Neutrophil (primary cell): ENCODE measurements at regions not wholly inside any gene's neighbourhood (a gene's known extent, or its start where the extent isn't known, plus 50 kb on each side); places are given as distances from the start of the nearest gene placed in this dataset.

Experiments used
- H3K27ac ChIP-seq: fragments of 200-600 bp; sonication (generic); 2 replicates; pipeline ENCODE4 v1.5.1; 2016; ENCODE audit warnings: mild to moderate bottlenecking, moderate library complexity
- H3K27me3 ChIP-seq: fragments of 200-600 bp; sonication (generic); 2 replicates; pipeline ENCODE4 v1.6.0; 2016; ENCODE audit warnings: mild to moderate bottlenecking
- H3K36me3 ChIP-seq: fragments of 200-600 bp; sonication (generic); 2 replicates; pipeline ENCODE4 v1.5.1; 2017
- H3K4me1 ChIP-seq, 2 experiments: fragments of 200-600 bp in 1 of 2; sonication (generic) in 1 of 2; 1 replicate in 1 of 2; 2 replicates in 1 of 2; pipeline versions ENCODE4 v1.5.1 to v1.6.1; 2013 to 2016; ENCODE audit warnings: low read depth in 1 of 2, low read length in 1 of 2, mild to moderate bottlenecking in 1 of 2, moderate library complexity in 1 of 2; ENCODE audit not compliant: control insufficient read depth in 1 of 2, insufficient read depth in 1 of 2
- H3K4me3 ChIP-seq, 2 experiments: fragments of 200-600 bp in 1 of 2; sonication (generic) in 1 of 2; 1 replicate in 1 of 2; 2 replicates in 1 of 2; pipeline ENCODE4 v1.5.1; 2013 to 2016; ENCODE audit warnings: low read depth in 1 of 2, low read length in 1 of 2, mild to moderate bottlenecking in 1 of 2, moderate library complexity in 1 of 2
- H3K9me3 ChIP-seq: fragments of 200-600 bp; sonication (generic); 2 replicates; pipeline ENCODE4 v1.5.1; 2016
- TF ChIP-seq, protein P1 (sequence below): fragments of 200-600 bp; sonication (generic); IDR thresholded peaks from 2 replicates; pipeline ENCODE4 v1.5.1; 2016; ENCODE audit warnings: antibody characterized with exemption

DNA sequence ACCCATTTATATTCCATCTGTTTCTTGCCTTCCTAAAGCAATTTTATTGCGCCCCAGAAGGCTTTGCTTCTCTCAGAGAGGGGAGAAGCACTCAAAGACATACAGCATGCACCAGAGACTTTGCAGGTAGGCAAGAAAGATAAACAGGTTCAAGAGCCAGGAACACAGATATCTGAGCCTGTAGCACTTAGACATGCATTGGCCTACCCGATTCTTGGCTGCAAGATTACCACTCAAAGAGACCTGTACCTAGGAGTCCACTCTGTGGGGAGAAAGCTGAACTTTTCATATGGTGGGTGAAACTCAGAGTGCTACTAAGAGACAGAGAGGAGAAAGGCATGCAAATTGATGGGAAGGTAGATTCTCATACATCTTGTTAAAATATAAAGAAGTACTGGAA is 609.4 kb upstream of the PKN2 start:
- no peaks in the 10 kb centered on the region for H3K36me3 ChIP-seq
- TF ChIP-seq, protein P1, sequence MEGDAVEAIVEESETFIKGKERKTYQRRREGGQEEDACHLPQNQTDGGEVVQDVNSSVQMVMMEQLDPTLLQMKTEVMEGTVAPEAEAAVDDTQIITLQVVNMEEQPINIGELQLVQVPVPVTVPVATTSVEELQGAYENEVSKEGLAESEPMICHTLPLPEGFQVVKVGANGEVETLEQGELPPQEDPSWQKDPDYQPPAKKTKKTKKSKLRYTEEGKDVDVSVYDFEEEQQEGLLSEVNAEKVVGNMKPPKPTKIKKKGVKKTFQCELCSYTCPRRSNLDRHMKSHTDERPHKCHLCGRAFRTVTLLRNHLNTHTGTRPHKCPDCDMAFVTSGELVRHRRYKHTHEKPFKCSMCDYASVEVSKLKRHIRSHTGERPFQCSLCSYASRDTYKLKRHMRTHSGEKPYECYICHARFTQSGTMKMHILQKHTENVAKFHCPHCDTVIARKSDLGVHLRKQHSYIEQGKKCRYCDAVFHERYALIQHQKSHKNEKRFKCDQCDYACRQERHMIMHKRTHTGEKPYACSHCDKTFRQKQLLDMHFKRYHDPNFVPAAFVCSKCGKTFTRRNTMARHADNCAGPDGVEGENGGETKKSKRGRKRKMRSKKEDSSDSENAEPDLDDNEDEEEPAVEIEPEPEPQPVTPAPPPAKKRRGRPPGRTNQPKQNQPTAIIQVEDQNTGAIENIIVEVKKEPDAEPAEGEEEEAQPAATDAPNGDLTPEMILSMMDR = no peak
- no peaks in the 10 kb centered on the region for H3K27me3 ChIP-seq
- H3K4me3 ChIP-seq = no peak overlapping the region
- no peaks in the 10 kb centered on the region for H3K4me1 ChIP-seq
- no peak overlapping the region for H3K27ac ChIP-seq
- no peaks in the 10 kb centered on the region for H3K9me3 ChIP-seq

DNA sequence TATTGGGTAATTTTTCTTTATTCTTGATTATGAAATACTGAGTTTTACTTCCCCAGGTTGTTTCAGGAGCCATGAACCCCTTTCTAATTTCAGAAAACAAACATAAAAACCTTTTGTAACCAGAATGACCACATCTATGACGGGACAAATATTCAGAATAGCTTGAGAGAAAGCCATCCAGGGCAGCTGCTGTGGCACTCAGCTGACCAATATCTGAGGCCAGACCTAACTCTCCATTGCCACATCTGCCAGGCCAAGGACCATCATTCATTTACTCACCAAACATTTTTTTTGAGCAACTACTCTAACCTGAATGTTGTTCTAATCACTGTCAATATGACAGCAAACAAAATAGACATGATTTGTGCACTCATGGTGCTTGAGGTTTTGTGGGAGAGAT is 608.3 kb upstream of the PKN2 start:
- H3K9me3 ChIP-seq = no peaks in the 10 kb centered on the region
- TF ChIP-seq, protein P1 = no peak
- H3K36me3 ChIP-seq = no peaks in the 10 kb centered on the region
- H3K4me1 ChIP-seq = no peaks in the 10 kb centered on the region
- no peak overlapping the region for H3K27ac ChIP-seq
- H3K4me3 ChIP-seq = no peak overlapping the region
- no peaks in the 10 kb centered on the region for H3K27me3 ChIP-seq

DNA sequence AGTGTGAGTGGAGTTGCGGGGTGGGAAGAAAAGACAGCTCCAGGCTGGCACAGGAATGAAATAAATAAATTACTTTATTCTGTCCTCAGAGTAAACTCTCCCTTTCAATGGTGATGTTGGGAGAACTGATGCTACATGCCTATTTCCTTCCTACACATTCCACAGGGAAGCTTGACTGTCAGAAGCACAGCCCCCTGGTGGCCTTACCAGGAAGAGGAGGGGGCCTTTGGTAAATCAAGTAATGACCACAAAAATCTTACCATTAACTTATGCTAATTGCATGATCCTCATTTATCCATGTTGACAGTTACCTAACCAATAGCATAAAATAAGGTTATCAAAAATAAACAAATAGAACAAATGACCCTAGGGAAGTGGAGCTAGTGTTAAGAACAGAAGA is 605.0 kb upstream of the PKN2 start:
- H3K9me3 ChIP-seq = no peaks in the 10 kb centered on the region
- no peaks in the 10 kb centered on the region for H3K27me3 ChIP-seq
- H3K27ac ChIP-seq = no peak overlapping the region
- TF ChIP-seq, protein P1 = no peak
- no peak overlapping the region for H3K4me3 ChIP-seq
- no peaks in the 10 kb centered on the region for H3K36me3 ChIP-seq
- H3K4me1 ChIP-seq = no peaks in the 10 kb centered on the region

DNA sequence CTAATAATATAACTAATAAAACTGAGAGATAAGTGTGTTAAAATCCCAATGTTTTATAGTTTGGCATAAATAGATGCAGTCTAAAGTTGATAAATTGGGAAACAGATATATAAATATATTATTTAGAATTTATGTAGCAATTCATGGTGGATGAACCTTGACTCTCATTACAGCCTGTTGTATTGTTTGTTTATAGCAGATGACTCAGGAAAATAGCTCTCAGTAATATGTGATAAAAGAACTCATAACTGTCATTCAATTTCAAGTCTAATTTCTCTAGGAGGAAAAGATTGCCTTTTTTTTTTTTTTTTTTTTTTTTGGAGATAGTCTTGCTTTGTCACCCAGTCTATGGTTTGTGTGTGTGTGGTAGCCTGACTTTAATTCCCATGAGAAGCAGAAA is 603.2 kb upstream of the PKN2 start:
- H3K27me3 ChIP-seq = no peaks in the 10 kb centered on the region
- TF ChIP-seq, protein P1 = no peak
- no peak overlapping the region for H3K4me3 ChIP-seq
- H3K9me3 ChIP-seq = no peaks in the 10 kb centered on the region
- H3K4me1 ChIP-seq = no peaks in the 10 kb centered on the region
- H3K27ac ChIP-seq = no peak overlapping the region
- no peaks in the 10 kb centered on the region for H3K36me3 ChIP-seq

DNA sequence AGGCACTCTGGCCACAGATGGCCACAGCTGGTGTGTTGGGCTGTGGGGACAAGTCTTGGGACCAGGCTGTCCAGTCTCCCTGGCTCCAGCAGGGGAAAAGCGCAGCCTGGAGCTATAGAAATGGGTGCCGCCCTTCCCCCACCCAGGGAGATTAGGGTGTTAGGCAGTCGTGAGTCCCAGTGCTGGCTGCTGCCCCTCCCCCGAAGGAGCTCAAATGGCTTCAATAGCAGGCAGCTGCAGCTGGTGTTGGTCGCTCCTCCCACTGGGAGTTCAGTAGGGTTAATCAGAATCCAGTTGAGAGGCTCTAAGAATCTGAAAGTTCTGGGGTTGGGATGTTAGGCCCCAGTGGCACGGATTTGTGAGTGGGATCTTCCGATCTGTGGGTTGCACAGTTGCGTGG is 595.6 kb upstream of the PKN2 start:
- no peaks in the 10 kb centered on the region for H3K36me3 ChIP-seq
- TF ChIP-seq, protein P1 = no peak
- H3K4me1 ChIP-seq = no peaks in the 10 kb centered on the region

DNA sequence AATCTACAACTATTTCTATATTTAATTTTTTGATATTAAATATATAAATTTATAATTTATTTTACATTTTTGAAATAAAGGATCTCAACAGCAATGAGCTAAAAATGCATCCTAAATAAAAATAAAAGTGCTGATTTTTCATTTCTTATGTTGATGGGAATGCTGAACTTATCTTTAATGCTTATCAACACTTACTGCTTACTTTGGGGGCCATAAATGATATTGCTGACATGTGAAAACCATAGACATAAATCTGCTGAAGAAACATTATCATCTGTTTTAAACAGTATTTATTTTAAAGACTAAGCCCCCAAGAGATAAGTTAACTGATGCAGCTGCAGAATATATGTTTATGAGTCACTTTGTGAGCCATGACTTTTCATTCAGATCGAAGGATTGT is 594.1 kb upstream of the PKN2 start:
- no peaks in the 10 kb centered on the region for H3K9me3 ChIP-seq
- TF ChIP-seq, protein P1 = no peak
- H3K27ac ChIP-seq = no peak overlapping the region
- no peaks in the 10 kb centered on the region for H3K36me3 ChIP-seq
- H3K4me3 ChIP-seq = no peak overlapping the region
- H3K4me1 ChIP-seq = no peaks in the 10 kb centered on the region
- H3K27me3 ChIP-seq = no peaks in the 10 kb centered on the region

More for the DNA sequence above, 595.6 kb upstream of the PKN2 start:
- H3K9me3 ChIP-seq = no peaks in the 10 kb centered on the region
- H3K27ac ChIP-seq = no peak overlapping the region
- no peak overlapping the region for H3K4me3 ChIP-seq
- H3K27me3 ChIP-seq = no peaks in the 10 kb centered on the region
